ENCODE measurements at regions not wholly inside any gene's neighbourhood (a gene's known extent, or its start where the extent isn't known, plus 50 kb on each side); places are given as distances from the start of the nearest gene placed in this dataset.

DNA sequence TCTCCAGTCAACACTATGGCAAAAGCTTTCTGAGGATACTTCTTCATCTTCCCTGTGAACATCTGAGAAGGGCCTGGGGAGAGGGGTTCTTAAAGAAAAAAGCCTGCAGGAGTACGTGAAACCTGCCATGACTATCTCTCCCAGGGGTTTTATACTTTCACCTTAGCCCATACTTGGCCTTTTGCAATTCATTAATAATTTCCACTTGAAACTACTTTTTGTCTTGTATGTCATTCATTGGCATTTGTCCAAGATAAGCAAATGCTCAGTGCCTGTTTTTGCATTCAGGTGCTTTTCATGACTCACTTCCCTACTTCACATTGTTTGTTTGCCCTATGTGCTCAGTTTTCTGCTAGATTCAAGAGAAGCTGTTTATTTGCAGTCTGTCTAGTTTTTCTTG is 580.3 kb upstream of the GJE1 start:
- Histone ChIP-seq H3K36me3 (ENCODE audit: control insufficient read depth in 1 of 2, insufficient read depth in 2 of 2, low read length in 2 of 2) (no peaks in the 10 kb centered on the region), H3K9me3 (ENCODE audit: control insufficient read depth in 1 of 2, low read length in 2 of 2) (peaks cover 0 to 4% of the 10 kb centered on the region in 2 donors), H3K27ac (ENCODE audit: low read length) (no peak overlapping the region), H3K4me1 (ENCODE audit: control insufficient read depth in 1 of 2, insufficient read depth in 2 of 2, low read length in 2 of 2) (peaks cover 0 to 3% of the 10 kb centered on the region in 2 donors), H3K27me3 (ENCODE audit: low read depth, low read length) (no peaks in the 10 kb centered on the region), H3K4me3 (ENCODE audit: low read depth in 1 of 2, low read length in 2 of 2) (no peak overlapping the region)

GRCh38 chr6:141552031-141552430 is 580.7 kb upstream of the GJE1 start:
- Histone ChIP-seq H3K4me1 (ENCODE audit: control insufficient read depth in 1 of 2, insufficient read depth in 2 of 2, low read length in 2 of 2) (peaks cover 0 to 3% of the 10 kb centered on the region in 2 donors), H3K9me3 (ENCODE audit: control insufficient read depth in 1 of 2, low read length in 2 of 2) (peaks cover 0 to 4% of the 10 kb centered on the region in 2 donors), H3K27me3 (ENCODE audit: low read depth, low read length) (no peaks in the 10 kb centered on the region), H3K36me3 (ENCODE audit: control insufficient read depth in 1 of 2, insufficient read depth in 2 of 2, low read length in 2 of 2) (no peaks in the 10 kb centered on the region), H3K27ac (ENCODE audit: low read length) (no peak overlapping the region), H3K4me3 (ENCODE audit: low read depth in 1 of 2, low read length in 2 of 2) (no peak overlapping the region)

DNA sequence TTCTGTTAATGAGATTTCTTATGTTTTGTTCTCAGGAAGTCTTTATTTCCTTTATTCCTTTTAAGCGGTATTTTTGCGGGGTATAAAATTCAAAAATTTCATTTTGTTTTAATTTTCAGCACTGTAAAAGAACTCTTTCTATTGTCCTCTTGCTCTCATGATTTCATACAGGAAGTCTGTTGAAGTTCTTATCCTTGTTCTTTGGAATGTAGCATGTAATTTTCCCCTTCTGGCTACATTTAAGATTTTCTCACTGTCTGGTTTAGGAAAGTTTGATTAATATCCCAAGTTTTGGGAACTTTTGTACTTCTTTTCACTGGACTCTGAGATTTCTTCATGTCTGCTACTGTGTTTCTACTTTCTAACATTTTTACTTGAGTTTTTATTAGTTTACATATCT is 581.4 kb upstream of the GJE1 start:
- Histone ChIP-seq H3K36me3 (ENCODE audit: control insufficient read depth in 1 of 2, insufficient read depth in 2 of 2, low read length in 2 of 2) (no peaks in the 10 kb centered on the region), H3K4me1 (ENCODE audit: control insufficient read depth in 1 of 2, insufficient read depth in 2 of 2, low read length in 2 of 2) (peaks cover 0 to 3% of the 10 kb centered on the region in 2 donors), H3K27ac (ENCODE audit: low read length) (no peak overlapping the region), H3K27me3 (ENCODE audit: low read depth, low read length) (no peaks in the 10 kb centered on the region), H3K4me3 (ENCODE audit: low read depth in 1 of 2, low read length in 2 of 2) (no peak overlapping the region), H3K9me3 (ENCODE audit: control insufficient read depth in 1 of 2, low read length in 2 of 2) (peaks cover 0 to 4% of the 10 kb centered on the region in 2 donors)

- Histone ChIP-seq H3K27ac (ENCODE audit: low read length) (no peak overlapping the region), H3K36me3 (ENCODE audit: control insufficient read depth in 1 of 2, insufficient read depth in 2 of 2, low read length in 2 of 2) (no peaks in the 10 kb centered on the region), H3K4me3 (ENCODE audit: low read depth in 1 of 2, low read length in 2 of 2) (no peak overlapping the region), H3K27me3 (ENCODE audit: low read depth, low read length) (no peaks in the 10 kb centered on the region), H3K9me3 (ENCODE audit: control insufficient read depth in 1 of 2, low read length in 2 of 2) (peaks cover 0 to 4% of the 10 kb centered on the region in 2 donors), H3K4me1 (ENCODE audit: control insufficient read depth in 1 of 2, insufficient read depth in 2 of 2, low read length in 2 of 2) (peaks cover 0 to 3% of the 10 kb centered on the region in 2 donors)
Measured at GRCh38 chr6:141550471-141550870, 582.3 kb upstream of the GJE1 start.

GRCh38 chr6:141548966-141549365 is 583.8 kb upstream of the GJE1 start:
- peaks cover 0 to 3% of the 10 kb centered on the region in 2 donors for H3K4me1 ChIP-seq (ENCODE audit: control insufficient read depth in 1 of 2, insufficient read depth in 2 of 2, low read length in 2 of 2)
- no peak overlapping the region for H3K27ac ChIP-seq (ENCODE audit: low read length)
- H3K9me3 ChIP-seq (ENCODE audit: control insufficient read depth in 1 of 2, low read length in 2 of 2), result peaks cover 0 to 7% of the 10 kb centered on the region in 2 donors
- H3K36me3 ChIP-seq (ENCODE audit: control insufficient read depth in 1 of 2, insufficient read depth in 2 of 2, low read length in 2 of 2), result no peaks in the 10 kb centered on the region
- no peaks in the 10 kb centered on the region for H3K27me3 ChIP-seq (ENCODE audit: low read depth, low read length)
- no peak overlapping the region for H3K4me3 ChIP-seq (ENCODE audit: low read depth in 1 of 2, low read length in 2 of 2)

DNA sequence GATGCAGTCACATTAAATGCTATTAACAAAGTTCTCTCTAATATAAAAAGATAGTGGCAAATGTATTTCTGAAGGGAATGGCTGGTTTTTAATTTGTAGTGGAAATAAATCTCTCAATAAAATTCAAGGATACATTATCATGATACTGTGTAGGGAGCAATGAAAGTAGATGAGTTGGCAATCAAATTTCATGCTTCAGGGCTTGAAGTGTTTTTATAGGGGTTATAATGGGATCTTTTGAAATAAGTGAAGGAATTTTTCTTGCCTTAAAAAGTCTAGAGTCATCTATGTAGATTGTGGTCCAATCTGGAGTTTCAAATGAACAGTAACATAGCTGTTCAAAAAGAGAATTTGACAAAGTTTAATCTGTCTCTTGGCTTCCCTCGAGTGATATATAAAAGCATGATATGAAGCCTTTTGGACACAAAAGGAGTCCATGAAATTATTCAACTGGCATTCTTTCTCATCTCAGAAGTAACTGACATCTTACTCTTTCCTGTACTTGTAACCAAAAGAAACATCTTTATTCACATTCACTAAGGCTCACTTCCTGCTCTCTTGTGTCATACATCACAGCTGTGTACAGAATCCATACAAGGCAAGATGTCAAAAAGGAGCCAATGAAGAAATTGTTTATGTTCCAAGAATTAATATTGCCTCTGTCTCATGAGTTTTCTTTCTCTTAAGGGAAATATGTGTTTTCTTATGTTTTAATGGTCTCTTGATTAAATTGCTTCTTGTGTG is 591.0 kb upstream of the GJE1 start:
- Histone ChIP-seq H3K4me1 (ENCODE audit: control insufficient read depth in 1 of 2, insufficient read depth in 2 of 2, low read length in 2 of 2) (peaks cover 0 to 5% of the 10 kb centered on the region in 2 donors), H3K27ac (ENCODE audit: low read length) (no peak overlapping the region), H3K27me3 (ENCODE audit: low read depth, low read length) (no peaks in the 10 kb centered on the region), H3K9me3 (ENCODE audit: control insufficient read depth in 1 of 2, low read length in 2 of 2) (peaks cover 0 to 3% of the 10 kb centered on the region in 2 donors), H3K4me3 (ENCODE audit: low read depth in 1 of 2, low read length in 2 of 2) (no peak overlapping the region), H3K36me3 (ENCODE audit: control insufficient read depth in 1 of 2, insufficient read depth in 2 of 2, low read length in 2 of 2) (no peaks in the 10 kb centered on the region)

DNA sequence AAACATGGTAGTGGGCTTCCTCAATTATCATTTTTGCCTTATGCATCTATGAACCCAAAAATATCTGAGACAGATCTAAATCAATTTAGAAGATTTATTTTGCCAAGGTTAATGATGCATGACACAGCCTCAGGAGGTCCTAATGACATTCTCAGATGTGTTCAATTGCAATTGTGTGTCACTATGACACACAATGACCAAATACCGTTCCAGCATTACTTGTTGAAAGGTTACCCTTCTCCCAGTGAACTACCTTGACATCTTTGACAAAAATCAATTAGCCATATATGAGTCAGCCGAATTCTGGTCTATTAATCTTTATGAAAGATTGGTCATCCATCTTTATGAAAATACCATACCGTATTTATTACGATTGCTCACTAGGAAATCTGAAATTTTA is 592.5 kb upstream of the GJE1 start:
- no peaks in the 10 kb centered on the region for H3K27me3 ChIP-seq (ENCODE audit: low read depth, low read length)
- peaks cover 0 to 5% of the 10 kb centered on the region in 2 donors for H3K4me1 ChIP-seq (ENCODE audit: control insufficient read depth in 1 of 2, insufficient read depth in 2 of 2, low read length in 2 of 2)
- peaks cover 0 to 3% of the 10 kb centered on the region in 2 donors for H3K9me3 ChIP-seq (ENCODE audit: control insufficient read depth in 1 of 2, low read length in 2 of 2)
- H3K27ac ChIP-seq (ENCODE audit: low read length), result no peak overlapping the region
- no peaks in the 10 kb centered on the region for H3K36me3 ChIP-seq (ENCODE audit: control insufficient read depth in 1 of 2, insufficient read depth in 2 of 2, low read length in 2 of 2)
- no peak overlapping the region for H3K4me3 ChIP-seq (ENCODE audit: low read depth in 1 of 2, low read length in 2 of 2)

- H3K36me3 ChIP-seq (ENCODE audit: control insufficient read depth in 1 of 2, insufficient read depth in 2 of 2, low read length in 2 of 2), result no peaks in the 10 kb centered on the region
- H3K27ac ChIP-seq (ENCODE audit: low read length), result no peak overlapping the region
- H3K9me3 ChIP-seq (ENCODE audit: control insufficient read depth in 1 of 2, low read length in 2 of 2), result no peaks in the 10 kb centered on the region
- no peak overlapping the region for H3K4me3 ChIP-seq (ENCODE audit: low read depth in 1 of 2, low read length in 2 of 2)
- peaks cover 0 to 5% of the 10 kb centered on the region in 2 donors for H3K4me1 ChIP-seq (ENCODE audit: control insufficient read depth in 1 of 2, insufficient read depth in 2 of 2, low read length in 2 of 2)
- no peaks in the 10 kb centered on the region for H3K27me3 ChIP-seq (ENCODE audit: low read depth, low read length)
Measured at GRCh38 chr6:141539617-141540016, 593.1 kb upstream of the GJE1 start.

DNA sequence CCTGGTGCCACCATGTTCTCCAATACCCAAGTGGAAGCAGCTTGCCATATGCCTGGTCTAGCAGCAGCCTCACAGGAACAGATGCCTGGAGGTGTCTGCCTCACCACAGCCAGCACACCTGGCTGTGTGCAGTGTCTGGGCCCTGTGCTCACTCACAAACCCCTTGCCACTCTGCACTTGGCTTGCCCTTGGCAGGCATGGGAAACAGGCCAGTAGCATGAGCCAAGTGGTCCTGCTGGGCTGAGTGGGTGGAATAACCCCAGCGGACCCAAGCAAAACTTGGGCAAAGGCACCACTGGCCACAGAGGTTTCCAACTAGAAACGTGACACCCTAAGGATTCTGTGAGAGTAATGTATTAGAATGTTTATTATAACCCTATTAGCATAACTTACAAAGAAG is 600.5 kb upstream of the GJE1 start:
- Histone ChIP-seq H3K4me3 (ENCODE audit: low read depth in 1 of 2, low read length in 2 of 2) (no peak overlapping the region), H3K27ac (ENCODE audit: low read length) (no peak overlapping the region), H3K27me3 (ENCODE audit: low read depth, low read length) (no peaks in the 10 kb centered on the region), H3K36me3 (ENCODE audit: control insufficient read depth in 1 of 2, insufficient read depth in 2 of 2, low read length in 2 of 2) (no peaks in the 10 kb centered on the region), H3K4me1 (ENCODE audit: control insufficient read depth in 1 of 2, insufficient read depth in 2 of 2, low read length in 2 of 2) (no peaks in the 10 kb centered on the region), H3K9me3 (ENCODE audit: control insufficient read depth in 1 of 2, low read length in 2 of 2) (peaks cover 0 to 10% of the 10 kb centered on the region in 2 donors)

- H3K4me3 ChIP-seq (ENCODE audit: low read depth in 1 of 2, low read length in 2 of 2), result no peak overlapping the region
- H3K36me3 ChIP-seq (ENCODE audit: control insufficient read depth in 1 of 2, insufficient read depth in 2 of 2, low read length in 2 of 2), result no peaks in the 10 kb centered on the region
- H3K27ac ChIP-seq (ENCODE audit: low read length), result no peak overlapping the region
Measured at GRCh38 chr6:141531040-141531439, 601.7 kb upstream of the GJE1 start.

DNA sequence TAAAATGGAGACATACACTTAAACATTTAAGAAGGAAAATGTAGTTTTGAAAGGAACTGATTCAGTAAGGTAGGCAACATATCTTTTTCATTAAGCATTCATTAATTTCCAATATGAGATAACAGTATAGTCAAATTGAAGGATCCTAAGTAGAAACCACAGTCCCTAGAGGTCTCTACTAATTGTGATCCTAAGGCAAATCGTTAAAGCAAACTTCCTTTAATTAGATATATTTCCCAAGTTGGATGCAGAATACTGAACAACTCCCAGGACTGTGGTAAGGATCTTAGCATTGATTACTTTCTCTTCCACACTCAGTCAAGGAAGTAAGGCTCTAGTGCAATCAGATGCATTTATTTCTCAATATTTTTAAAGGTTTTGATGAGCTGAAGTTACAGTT is 604.1 kb upstream of the GJE1 start:
- H3K27me3 ChIP-seq (ENCODE audit: low read depth, low read length), result no peaks in the 10 kb centered on the region
- no peaks in the 10 kb centered on the region for H3K4me1 ChIP-seq (ENCODE audit: control insufficient read depth in 1 of 2, insufficient read depth in 2 of 2, low read length in 2 of 2)
- H3K9me3 ChIP-seq (ENCODE audit: control insufficient read depth in 1 of 2, low read length in 2 of 2), result peaks cover 0 to 10% of the 10 kb centered on the region in 2 donors
- no peaks in the 10 kb centered on the region for H3K36me3 ChIP-seq (ENCODE audit: control insufficient read depth in 1 of 2, insufficient read depth in 2 of 2, low read length in 2 of 2)
- H3K4me3 ChIP-seq (ENCODE audit: low read depth in 1 of 2, low read length in 2 of 2), result no peak overlapping the region
- H3K27ac ChIP-seq (ENCODE audit: low read length), result no peak overlapping the region

More at GRCh38 chr6:141531040-141531439, 601.7 kb upstream of the GJE1 start:
- Histone ChIP-seq H3K27me3 (ENCODE audit: low read depth, low read length) (no peaks in the 10 kb centered on the region), H3K4me1 (ENCODE audit: control insufficient read depth in 1 of 2, insufficient read depth in 2 of 2, low read length in 2 of 2) (no peaks in the 10 kb centered on the region), H3K9me3 (ENCODE audit: control insufficient read depth in 1 of 2, low read length in 2 of 2) (peaks cover 0 to 10% of the 10 kb centered on the region in 2 donors)

DNA sequence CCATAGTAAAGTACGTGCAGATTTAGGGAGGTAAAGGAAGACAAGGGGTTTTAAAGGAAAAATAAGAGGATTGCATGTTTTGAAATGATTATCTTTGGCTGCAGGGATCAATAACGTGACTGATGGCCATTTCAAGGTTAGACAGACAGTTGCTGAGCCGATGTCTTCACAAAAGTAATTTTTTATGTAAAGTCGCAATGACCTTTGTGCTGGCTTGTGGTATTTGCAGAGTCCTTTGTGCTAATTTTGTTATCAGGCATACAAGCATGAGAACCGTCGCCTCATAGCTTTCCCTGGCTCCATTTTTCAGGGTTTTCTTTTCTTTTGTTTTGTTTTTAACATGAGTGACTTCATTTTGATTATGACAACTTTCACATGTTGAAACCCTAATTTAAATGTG is 605.7 kb upstream of the GJE1 start:
- no peak overlapping the region for H3K4me3 ChIP-seq (ENCODE audit: low read depth in 1 of 2, low read length in 2 of 2)
- no peaks in the 10 kb centered on the region for H3K27me3 ChIP-seq (ENCODE audit: low read depth, low read length)
- H3K9me3 ChIP-seq (ENCODE audit: control insufficient read depth in 1 of 2, low read length in 2 of 2), result peaks cover 0 to 8% of the 10 kb centered on the region in 2 donors
- H3K36me3 ChIP-seq (ENCODE audit: control insufficient read depth in 1 of 2, insufficient read depth in 2 of 2, low read length in 2 of 2), result no peaks in the 10 kb centered on the region
- no peak overlapping the region for H3K27ac ChIP-seq (ENCODE audit: low read length)
- no peaks in the 10 kb centered on the region for H3K4me1 ChIP-seq (ENCODE audit: control insufficient read depth in 1 of 2, insufficient read depth in 2 of 2, low read length in 2 of 2)
